NCI-H2196 treated with DMSO at 0.1 percent for 48 hours (cell line): ENCODE measurements at regions not wholly inside any gene's neighbourhood (a gene's known extent, or its start where the extent isn't known, plus 50 kb on each side); places are given as distances from the start of the nearest gene placed in this dataset.
A peak's percentile ranks its signal among the peaks of the same experiment; 100 is the strongest.

ENCODE experiments used
- DNase-seq: peaks from one replicate; lab custom pipeline; 2025; ENCODE audit not compliant: unreplicated experiment; lab: John Stamatoyannopoulos, UW

- no peak for DNase-seq
Measured at GRCh38 chr2:109070290-109070689, 58.7 kb upstream of the SH3RF3 start.

GRCh38 chr2:109069331-109070194 lies 59.4 kb upstream of the SH3RF3 start:
- DNase-seq: no peak

- DNase-seq: no peak
Measured at GRCh38 chr2:109068811-109069210, 60.2 kb upstream of the SH3RF3 start.

GRCh38 chr2:109067631-109068125 lies 61.3 kb upstream of the SH3RF3 start:
- DNase-seq: no peak

GRCh38 chr2:109066917-109067597 lies 61.9 kb upstream of the SH3RF3 start:
- no peak for DNase-seq

GRCh38 chr2:109066501-109066900 lies 62.5 kb upstream of the SH3RF3 start:
- DNase-seq: no peak

- no peak for DNase-seq
Measured at GRCh38 chr2:109065391-109065734, 63.6 kb upstream of the SH3RF3 start.

- DNase-seq: no peak
Measured at GRCh38 chr2:109064660-109065390, 64.2 kb upstream of the SH3RF3 start.

GRCh38 chr2:109062859-109063700 lies 65.9 kb upstream of the SH3RF3 start:
- peak; percentile 36 for DNase-seq

- DNase-seq: no peak
Measured at GRCh38 chr2:109062145-109062858, 66.7 kb upstream of the SH3RF3 start.

- no peak for DNase-seq
Measured at GRCh38 chr2:109061736-109062135, 67.3 kb upstream of the SH3RF3 start.

- no peak for DNase-seq
Measured at GRCh38 chr2:109060496-109060895, 68.5 kb upstream of the SH3RF3 start.

GRCh38 chr2:109059474-109060165 lies 69.4 kb upstream of the SH3RF3 start:
- DNase-seq: no peak

- DNase-seq: no peak
Measured at GRCh38 chr2:109058802-109059201, 69.8 kb upstream of the EDAR start.

- no peak for DNase-seq
Measured at GRCh38 chr2:109058191-109058632, 69.2 kb upstream of the EDAR start.

- no peak for DNase-seq
Measured at GRCh38 chr2:109057686-109058085, 68.7 kb upstream of the EDAR start.

GRCh38 chr2:109055435-109055834 lies 66.4 kb upstream of the EDAR start:
- no peak for DNase-seq

- DNase-seq: no peak
Measured at GRCh38 chr2:109054865-109055264, 65.8 kb upstream of the EDAR start.

- DNase-seq: no peak
Measured at GRCh38 chr2:109053716-109054115, 64.7 kb upstream of the EDAR start.
